Choroid plexus epithelial cell (primary cell): ENCODE measurements at regions not wholly inside any gene's neighbourhood (a gene's known extent, or its start where the extent isn't known, plus 50 kb on each side); places are given as distances from the start of the nearest gene placed in this dataset.

ENCODE experiments used
- DNase-seq: peaks from one replicate; pipeline ENCODE4 v3.0.0-alpha.2; 2010; ENCODE audit warnings: low read depth
- H3K4me3 ChIP-seq: 2 replicates; pipeline ENCODE4 v1.5.1; 2011; ENCODE audit warnings: low read depth, mild to moderate bottlenecking, control low read depth, low read length, moderate library complexity
- CTCF ChIP-seq: conservative IDR thresholded peaks from 2 replicates; pipeline ENCODE4 v1.5.1; 2011; ENCODE audit warnings: low read depth, mild to moderate bottlenecking, control low read depth, inconsistent platforms, low read length, moderate library complexity

DNA sequence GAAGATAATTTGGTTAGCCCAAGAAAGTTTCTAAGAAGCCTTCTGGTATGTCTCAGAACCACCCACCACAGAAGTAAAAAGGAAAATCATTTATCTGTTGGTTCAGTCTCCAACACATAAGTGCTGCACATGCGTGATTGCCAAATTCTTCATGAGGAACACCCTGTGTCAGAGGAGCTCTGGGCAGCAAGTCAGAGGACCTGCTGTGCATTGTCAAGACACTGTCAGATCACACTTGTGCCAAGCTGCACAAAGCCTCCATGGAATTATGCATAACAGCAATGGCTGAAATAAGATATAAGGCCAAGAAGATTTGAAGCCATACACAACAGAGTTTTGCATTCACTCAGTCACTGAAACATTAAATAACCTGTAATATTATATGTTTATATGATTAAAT, 1304.7 kb upstream of the FLRT2 start:
- peak; percentile 30 for DNase-seq
- H3K4me3 ChIP-seq, result no peak overlapping the region
- no peak for TF ChIP-seq CTCF

DNA sequence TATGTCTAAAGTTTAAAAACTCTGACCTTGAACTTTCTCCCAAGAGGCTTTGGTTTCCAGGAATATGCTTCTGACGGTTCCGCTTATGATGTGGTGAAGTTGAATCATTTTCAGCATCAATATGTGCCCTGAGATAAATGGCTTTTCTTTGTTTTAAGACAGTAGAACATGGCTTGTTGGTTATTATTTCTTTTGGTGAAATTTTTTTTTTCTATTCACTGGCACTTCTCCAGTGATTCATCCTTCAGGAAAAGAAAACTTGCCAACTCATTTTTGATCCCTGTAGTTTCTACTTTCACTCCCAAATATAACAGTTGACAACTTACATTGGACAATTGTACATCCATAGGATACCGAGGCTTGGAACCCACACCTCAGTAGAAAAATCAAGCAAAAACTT, 1301.2 kb upstream of the FLRT2 start:
- TF ChIP-seq CTCF, result no peak
- DNase-seq, result peak; percentile 13
- no peak overlapping the region for H3K4me3 ChIP-seq

DNA sequence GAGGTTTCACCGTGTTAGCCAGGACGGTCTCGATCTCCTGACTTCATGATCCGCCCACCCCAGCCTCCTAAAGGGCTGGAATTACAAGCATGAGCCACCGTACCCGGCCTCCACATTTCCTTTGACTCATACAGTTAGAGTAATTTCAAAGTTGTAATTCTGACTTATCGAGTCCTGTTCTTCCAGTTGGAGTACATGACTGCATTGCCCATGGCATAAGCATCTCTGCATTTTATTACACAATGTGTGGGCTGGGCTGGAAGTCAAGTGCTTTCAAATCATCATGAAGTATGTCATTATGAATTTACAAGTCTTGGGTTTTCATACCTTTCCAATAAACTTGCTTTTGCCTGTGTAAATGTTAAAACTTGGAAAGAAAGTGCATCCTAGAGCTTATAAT, 1295.7 kb upstream of the FLRT2 start:
- no peak overlapping the region for H3K4me3 ChIP-seq
- DNase-seq, result no peak
- no peak for TF ChIP-seq CTCF

DNA sequence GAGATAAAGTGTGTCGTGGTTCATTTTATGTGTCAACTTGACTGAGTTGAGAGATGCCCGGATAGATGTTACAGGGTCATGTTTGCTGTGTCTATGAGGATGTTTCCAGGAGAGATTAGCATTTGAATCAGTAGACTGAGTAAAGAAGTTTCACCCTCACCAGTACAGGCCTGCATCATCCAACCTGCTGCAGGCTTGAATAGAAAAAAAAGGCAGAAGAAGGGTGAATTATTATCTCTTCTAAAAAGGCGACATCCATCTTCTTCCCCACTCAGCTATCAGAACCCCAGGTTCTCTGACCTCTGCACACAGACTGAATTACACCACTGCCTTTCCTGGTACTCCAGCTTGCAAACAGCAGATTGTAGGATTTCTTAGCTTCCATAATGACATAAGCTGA, 1293.7 kb upstream of the FLRT2 start:
- DNase-seq, result no peak
- no peak overlapping the region for H3K4me3 ChIP-seq
- no peak for TF ChIP-seq CTCF

DNA sequence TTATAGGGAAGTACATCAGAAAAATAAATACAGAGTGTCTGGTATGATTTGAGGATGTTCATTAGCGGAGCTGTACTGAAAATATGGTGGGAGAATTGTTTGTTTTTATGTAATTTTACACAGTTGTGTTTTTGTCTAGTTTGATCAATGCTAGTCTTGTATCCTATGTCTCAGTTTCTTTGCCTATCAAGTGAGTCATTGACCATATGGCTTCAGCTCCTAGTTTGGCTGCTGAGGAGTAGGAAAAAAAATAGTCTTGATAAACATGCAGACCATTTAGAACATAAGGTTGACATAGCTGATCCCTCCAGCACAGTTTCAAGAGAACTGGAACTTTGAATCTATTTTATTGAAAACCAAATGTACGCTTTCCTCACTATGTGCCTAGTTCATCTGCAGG, 1292.1 kb upstream of the FLRT2 start:
- DNase-seq, result peak; percentile 53

DNA sequence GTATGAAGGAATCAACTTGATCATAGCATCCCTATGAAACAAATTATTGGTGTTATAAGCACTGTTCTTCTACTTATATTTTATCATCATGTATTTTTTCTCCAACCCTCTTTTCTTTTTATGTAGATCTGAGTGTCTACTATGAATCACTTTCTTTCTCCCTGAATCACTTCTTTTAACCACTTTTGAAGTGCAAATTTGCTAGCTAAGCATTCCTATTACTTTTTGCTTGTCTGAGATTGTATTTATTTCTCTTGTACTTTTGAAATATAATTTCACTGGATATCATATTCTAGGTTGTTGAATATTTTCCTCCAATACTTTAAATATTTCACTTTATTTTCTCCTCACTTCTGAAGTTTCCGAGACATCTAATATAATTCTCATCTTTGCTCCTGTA, 1282.3 kb upstream of the FLRT2 start:
- no peak overlapping the region for H3K4me3 ChIP-seq
- no peak for DNase-seq
- no peak for TF ChIP-seq CTCF

More for the DNA sequence above, 1292.1 kb upstream of the FLRT2 start:
- H3K4me3 ChIP-seq, result no peak overlapping the region
- TF ChIP-seq CTCF, result no peak

DNA sequence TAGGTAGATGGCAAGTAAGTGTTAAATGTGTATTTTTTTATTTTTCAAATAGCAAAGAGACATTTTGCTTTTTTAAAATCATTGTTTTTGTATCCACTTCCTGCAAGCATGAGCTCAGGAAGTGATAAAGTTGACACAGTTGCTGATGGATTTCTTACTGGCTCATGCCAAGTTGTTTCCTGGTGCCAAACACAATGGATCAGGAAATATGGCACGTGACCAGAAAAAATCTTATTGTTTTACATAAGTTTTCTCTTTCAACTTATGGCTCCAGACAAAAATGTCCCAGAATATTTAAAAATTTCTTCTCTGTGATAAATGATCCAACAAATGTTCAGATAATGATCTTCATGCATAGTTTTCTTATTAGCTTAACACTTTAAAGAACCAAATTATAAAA, 1279.1 kb upstream of the FLRT2 start:
- H3K4me3 ChIP-seq, result no peak overlapping the region
- TF ChIP-seq CTCF, result no peak
- no peak for DNase-seq
